NCI-H187 (cell line): ENCODE measurements at regions not wholly inside any gene's neighbourhood (a gene's known extent, or its start where the extent isn't known, plus 50 kb on each side); places are given as distances from the start of the nearest gene placed in this dataset.

ENCODE experiments used
- DNase-seq, 2 experiments: peaks; one replicate each; lab custom pipeline; 2025; lab: John Stamatoyannopoulos, UW

DNA sequence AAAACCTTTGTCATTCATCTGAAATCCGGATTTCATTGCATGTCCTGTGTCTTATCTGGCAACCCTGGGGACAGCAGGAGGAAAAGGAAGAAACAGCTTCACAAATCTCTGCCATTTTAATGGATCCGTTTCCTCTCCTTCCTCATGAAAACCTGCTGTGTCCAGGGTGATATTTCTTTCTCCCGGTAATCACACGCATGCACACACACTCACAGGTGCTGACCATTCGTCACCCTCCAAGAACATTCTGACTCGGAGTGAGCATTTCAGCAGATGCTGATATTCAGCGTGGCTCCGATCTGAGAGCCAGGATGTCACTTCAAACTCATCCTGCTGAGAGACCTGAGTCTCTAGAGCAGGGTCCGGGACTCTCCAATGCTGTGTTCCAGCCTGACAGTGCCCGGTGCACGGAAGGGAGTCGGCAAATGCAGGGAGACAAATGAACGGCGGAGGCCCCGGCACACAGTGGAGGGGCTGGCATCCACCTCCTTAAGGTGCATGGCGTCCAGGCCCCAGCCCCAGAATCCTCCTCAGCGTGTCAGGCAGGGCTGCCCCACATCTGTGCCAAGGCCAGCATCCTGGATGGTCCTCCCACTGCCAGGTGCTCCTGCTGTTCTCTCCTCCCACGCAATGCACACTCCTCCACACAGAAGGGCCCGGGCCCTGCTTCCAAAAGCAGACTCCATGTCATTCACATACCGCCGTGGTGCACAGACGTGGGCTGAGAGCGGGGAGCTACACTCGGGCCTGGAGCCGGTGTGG, 70.7 kb downstream of the RBFOX3 start:
- DNase-seq: no peak

DNA sequence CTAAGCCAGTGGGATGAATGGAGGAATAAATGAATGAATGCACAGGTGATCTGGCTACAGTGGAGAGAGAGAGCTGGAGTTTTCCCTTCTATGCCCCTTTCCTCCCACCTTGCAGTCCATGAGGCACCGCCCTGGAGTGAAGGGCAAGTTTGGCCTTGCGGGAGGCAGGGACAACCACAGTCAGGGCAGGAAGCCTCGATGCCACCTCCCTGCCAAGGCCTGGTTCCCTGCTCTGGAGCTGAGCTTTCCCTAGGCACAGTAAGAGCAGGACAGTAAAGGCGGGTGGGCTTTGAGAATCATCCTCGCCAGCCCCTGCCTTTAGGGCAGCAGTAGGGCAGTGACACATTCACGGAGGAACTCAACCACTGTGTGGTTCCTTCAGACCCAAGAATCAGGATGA, 72.6 kb downstream of the RBFOX3 start:
- no peak for DNase-seq

- no peak for DNase-seq
Measured at GRCh38 chr17:79537686-79538085, 73.2 kb downstream of the RBFOX3 start.

DNA sequence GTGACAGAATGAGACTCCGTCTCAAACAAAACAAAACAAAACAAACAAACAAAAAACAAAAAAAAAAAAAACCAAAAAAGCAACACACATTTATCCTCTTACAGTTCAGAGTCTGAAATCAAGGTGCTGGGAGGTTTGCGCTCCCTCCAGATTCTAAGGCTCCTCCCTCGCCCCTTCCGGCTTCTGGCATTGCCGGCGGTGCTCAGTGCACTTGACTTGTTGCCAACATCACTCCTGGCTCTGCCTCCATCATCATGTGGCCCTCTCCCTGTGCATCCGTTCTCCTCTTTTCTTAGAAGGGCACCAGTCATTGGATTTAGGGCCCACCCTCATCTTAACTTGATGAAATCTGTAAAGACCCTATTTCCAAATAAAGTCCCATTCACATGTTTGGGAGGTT, 73.8 kb downstream of the RBFOX3 start:
- no peak for DNase-seq

DNA sequence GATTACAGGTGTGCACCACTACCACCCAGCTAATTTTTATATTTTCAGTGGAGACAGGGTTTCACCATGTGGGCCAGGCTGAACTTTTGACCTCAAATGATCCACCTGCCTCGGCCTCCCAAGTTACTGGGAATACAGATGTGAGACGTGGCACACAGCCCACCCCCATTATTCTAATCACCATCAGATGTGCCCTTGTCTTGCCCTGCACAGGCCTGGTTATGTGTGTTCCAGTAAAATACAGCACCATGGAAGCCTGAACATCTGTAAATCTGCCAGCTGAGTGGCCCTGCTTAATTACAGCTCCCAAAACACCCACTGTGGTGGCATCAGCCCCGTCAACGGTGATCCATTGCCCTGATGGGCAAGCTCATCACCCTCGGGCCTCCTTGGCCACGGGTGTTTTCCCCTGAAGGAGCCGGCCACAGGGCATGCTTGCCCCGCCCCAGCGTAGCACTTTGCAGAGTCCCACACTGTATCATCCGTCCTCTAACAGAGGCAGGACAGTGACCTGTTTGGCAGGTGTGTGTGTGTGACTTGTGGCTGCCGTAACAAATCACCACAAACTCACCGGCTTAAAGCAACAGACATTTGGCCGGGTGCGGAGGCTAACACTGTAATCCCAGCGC, 74.5 kb downstream of the RBFOX3 start:
- no peak for DNase-seq

GRCh38 chr17:79535728-79536025, 75.2 kb downstream of the RBFOX3 start:
- DNase-seq: no peak

DNA sequence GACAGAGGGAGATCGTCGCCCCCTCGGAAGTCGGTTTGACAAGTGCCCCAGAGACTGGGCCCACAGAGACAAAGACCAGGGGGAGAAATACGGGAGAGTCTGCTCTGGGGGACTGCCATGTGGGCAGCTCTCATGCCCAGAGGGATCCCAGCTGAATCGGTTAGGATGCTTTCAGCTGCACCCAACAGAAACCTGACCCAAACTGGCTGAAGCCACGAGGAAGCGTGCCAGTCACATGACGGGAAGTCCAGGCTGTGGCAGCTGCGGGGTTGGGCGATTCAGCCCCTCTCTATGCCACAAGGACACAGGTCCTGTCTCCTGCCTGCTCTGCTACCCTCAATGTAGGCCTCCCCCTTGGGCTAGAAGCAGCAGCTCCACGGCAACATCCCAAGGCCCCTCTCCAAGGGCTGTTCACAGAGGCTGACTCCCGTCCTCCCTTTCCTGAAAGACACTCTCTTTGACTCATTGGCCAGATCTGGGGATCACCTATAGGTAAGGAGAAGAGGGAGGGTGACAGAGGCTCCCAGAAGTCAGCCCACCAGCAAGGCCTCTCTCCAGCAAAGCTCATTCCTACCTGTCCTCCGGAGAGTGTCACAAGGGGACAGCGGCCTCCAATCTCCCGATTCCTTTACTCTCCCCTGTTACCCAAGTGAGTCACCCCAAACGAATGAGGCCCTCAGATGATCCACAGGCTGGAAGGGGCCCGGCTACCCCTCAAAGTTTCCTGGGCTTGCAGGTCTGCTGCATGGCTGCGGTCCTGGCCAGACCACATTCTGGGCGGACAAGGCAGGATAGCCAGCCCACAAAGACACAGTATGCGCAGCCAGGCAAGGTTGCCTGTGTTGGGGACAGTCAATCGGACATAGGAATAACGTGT, 75.8 kb downstream of the RBFOX3 start:
- no peak for DNase-seq

DNA sequence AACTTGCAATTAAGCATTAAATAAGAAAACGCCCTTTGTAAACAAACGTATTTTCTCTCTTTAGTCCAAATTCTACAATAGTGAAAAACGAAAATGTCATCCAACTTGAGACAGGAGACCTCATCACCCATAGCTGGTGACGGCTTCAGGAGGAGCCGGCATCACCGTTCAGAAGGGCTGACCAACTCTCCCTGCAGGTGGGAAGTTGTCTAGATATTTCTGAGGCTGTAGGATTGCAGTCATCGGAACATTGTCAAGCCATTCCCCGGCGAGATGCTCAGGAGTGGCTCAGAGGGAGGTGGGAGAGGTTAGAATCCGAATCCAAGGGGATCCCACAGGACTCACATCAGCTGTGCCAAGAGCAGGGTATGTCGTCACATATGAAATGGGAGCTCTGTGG, 76.7 kb downstream of the RBFOX3 start:
- no peak for DNase-seq

- DNase-seq: no peak
Measured at GRCh38 chr17:79533116-79533515, 77.7 kb downstream of the RBFOX3 start.

DNA sequence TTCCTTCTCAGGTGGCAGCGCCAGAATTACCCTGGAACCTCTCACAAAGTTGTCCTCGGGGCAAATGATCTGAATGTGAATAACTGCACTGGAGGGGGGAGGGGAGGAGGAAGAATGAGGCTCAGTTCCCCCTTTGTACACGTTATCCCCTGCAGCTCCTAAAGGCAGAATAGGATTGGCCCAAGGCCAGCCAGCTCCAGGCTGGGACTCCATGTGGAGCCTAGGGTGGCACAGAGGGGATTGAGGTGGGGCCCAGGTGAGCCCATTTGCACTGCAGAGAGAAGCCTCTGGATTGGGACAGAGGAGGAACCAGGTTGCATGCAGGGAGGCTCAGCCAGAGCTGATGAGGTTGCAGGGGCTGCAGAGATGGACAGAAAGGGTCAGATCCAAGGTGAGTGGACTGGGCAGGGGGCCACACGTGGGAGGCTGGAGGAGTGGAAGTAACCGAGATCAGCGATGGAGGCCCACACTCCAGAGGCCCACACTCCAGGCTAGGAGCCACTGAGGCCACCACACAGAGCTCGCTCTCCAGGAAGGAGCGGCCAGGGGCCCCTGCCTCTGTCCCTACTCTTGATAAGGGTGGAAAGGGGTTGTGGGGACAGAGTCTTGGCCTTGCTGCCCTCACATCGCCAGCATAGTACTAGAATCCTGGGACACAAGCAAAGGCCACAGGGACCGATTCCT, 78.6 kb downstream of the RBFOX3 start:
- DNase-seq: no peak

- DNase-seq: no peak
Measured at GRCh38 chr17:79531191-79532095, 79.4 kb downstream of the RBFOX3 start.

- no peak for DNase-seq
Measured at GRCh38 chr17:79530361-79531105, 80.3 kb downstream of the RBFOX3 start.

DNA sequence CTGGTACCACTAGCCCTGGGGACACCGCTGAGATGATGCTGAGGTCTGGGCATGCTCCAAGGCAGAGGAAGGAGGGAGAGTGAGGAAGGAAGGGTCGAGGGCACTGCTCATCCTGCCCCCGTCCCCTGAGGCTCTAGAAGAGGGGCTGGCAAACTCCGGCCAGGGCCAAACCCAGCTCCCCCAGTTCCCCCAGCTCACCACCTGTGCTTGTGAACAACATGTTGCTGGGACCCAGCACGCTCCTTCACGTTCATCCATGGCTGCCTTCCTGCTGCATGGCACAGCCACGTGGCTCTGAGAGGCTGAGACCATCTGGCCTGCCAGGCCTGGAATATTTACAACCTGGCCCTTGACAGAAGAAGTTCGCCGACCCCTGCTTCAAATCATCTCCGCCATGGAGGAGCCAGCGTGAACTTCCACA, 81.2 kb downstream of the RBFOX3 start:
- DNase-seq: no peak

DNA sequence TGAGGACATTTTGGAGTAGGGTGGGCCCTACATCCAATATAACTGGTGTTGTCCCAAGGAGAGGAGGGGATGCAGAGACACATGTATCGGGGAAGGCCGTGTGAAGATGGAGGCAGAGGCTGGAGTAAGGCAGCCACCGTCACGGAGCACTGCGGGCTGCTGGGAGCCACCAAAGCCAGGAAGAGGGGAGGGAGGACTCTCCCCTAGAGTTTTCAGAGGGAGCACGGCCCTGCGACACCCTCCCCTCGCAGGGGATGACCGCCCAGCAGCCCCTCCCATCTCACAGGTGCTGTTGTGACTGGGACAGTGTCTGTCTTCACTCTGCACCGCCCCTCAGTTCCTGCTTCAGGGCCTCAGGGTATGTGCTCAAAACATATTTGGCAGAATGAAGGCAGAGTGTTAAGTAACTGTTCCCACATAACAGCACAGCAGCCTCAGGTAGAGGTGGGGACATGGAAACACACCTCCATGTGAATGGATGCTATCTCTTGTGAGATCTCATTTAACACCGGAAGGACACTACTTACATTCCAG, 82.2 kb downstream of the RBFOX3 start:
- no peak for DNase-seq

DNA sequence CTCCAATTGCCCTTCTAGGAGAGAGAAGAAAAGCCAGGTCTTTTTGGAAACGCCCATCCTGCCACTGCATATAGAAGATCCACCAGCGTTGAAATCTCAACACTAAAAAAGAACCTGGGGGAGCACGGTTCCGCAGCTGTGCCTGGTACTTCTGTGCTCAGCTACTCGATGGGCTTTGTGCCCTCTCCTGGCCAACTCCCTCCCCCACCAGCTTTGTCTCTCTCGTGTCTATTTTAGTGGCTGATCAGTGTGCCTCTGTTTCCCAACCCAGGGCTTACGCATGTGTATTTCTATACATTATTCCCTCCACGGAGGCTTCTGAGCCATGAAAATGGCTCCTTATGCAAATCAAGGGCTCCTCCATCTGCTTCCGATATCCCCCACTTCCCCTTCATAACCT, 83.5 kb downstream of the RBFOX3 start:
- no peak for DNase-seq

DNA sequence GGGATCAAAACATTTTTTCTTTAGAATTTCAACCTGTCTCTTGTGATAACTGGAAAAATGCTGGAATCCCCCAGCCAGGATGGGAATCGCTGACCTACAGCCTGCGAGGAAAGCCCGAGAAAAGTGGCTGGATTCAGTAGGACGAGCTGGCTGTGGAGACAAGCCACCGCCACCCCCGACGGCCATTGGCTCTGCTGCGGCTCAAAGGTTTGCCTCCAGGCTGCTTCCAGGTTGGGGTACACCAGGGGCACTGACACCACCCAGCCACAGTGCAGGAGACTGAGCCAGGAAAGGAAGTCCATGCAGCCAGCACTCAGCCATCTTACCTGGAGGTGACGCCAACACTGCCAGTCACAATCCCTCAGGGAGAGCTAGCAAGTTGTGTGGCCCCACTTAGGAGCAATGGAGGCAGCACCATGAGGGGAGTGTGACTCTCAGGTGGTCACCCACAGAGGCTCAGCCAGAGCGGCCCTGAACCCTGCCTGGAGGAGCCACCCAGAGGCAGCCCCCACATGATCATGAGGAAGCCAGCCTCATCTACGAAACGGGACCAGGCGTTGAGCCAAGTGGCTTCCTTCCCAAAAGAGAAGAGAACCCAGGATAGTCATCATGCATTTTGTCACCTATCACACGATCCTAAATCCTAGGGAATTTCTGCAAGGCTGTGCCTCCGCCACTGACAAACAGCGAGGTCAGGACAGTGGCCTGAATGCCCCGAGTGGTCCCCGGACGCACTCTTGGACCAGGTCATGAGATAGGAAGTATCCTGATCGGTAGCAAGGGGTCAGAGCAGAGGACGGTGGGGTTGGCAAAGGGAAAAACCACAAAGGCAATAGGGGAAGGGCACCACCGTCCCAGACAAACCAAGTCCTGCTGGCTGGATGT, 84.8 kb downstream of the RBFOX3 start:
- no peak for DNase-seq

- no peak for DNase-seq
Measured at GRCh38 chr17:79524213-79525187, 86.4 kb downstream of the RBFOX3 start.

DNA sequence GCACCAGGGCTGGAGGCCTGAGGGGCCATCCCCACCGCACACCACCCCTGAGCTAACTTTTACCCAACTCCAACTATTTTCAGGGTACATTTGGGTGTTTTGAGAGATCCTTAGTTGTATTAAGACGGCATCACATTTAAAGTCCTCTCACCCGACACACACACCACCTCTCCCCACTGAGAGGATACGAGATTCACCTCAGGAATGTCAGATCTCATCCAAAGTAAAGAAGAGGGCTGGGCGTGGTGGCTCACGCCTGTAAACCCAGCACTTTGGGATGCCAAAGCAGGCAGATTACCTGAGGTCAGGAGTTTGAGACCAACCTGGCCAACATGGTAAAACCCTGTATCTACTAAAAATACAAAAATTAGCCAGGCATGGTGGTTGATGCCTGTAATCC, 88.4 kb downstream of the RBFOX3 start:
- DNase-seq: no peak
